ENCODE measurements at regions not wholly inside any gene's neighbourhood (a gene's known extent, or its start where the extent isn't known, plus 50 kb on each side); places are given as distances from the start of the nearest gene placed in this dataset.

- no peak for DNase-seq (ENCODE audit: low read depth)
These were observed 205.6 kb downstream of the GADD45G start for GRCh38 chr9:89810431-89810830.

- no peak for DNase-seq (ENCODE audit: low read depth)
These were observed 206.5 kb downstream of the GADD45G start for GRCh38 chr9:89811356-89811755.

- no peak for DNase-seq (ENCODE audit: low read depth)
These were observed 207.2 kb downstream of the GADD45G start for GRCh38 chr9:89811886-89812450.

- no peak for DNase-seq (ENCODE audit: low read depth)
These were observed 207.9 kb downstream of the GADD45G start for GRCh38 chr9:89812556-89813181.

GRCh38 chr9:89813482-89813881 is 208.7 kb downstream of the GADD45G start:
- DNase-seq (ENCODE audit: low read depth): no peak

- no peak for DNase-seq (ENCODE audit: low read depth)
These were observed 209.7 kb downstream of the GADD45G start for GRCh38 chr9:89814340-89815040.

- DNase-seq (ENCODE audit: low read depth): no peak
These were observed 210.5 kb downstream of the GADD45G start for GRCh38 chr9:89815061-89815902.

- DNase-seq (ENCODE audit: low read depth): no peak
These were observed 211.2 kb downstream of the GADD45G start for GRCh38 chr9:89815903-89816573.

GRCh38 chr9:89817151-89817950 is 212.5 kb downstream of the GADD45G start:
- no peak for DNase-seq (ENCODE audit: low read depth)

- no peak for DNase-seq (ENCODE audit: low read depth)
These were observed 215.5 kb downstream of the GADD45G start for GRCh38 chr9:89820337-89820736.

- no peak for DNase-seq (ENCODE audit: low read depth)
These were observed 216.3 kb downstream of the GADD45G start for GRCh38 chr9:89821081-89821480.

GRCh38 chr9:89822996-89823395 is 218.2 kb downstream of the GADD45G start:
- no peak for DNase-seq (ENCODE audit: low read depth)

- no peak for DNase-seq (ENCODE audit: low read depth)
These were observed 220.9 kb downstream of the GADD45G start for GRCh38 chr9:89825669-89826068.

- no peak for DNase-seq (ENCODE audit: low read depth)
These were observed 221.4 kb downstream of the GADD45G start for GRCh38 chr9:89826186-89826585.

- DNase-seq (ENCODE audit: low read depth): no peak
These were observed 224.5 kb downstream of the GADD45G start for GRCh38 chr9:89829346-89829745.

GRCh38 chr9:89835666-89836065 is 230.9 kb downstream of the GADD45G start:
- no peak for DNase-seq (ENCODE audit: low read depth)

- no peak for DNase-seq (ENCODE audit: low read depth)
These were observed 232.5 kb downstream of the GADD45G start for GRCh38 chr9:89837162-89837933.

GRCh38 chr9:89837934-89838310 is 233.1 kb downstream of the GADD45G start:
- DNase-seq (ENCODE audit: low read depth): no peak

- DNase-seq (ENCODE audit: low read depth): no peak
These were observed 233.8 kb downstream of the GADD45G start for GRCh38 chr9:89838621-89839020.

- DNase-seq (ENCODE audit: low read depth): no peak
These were observed 234.6 kb downstream of the GADD45G start for GRCh38 chr9:89839449-89839848.

All from ELR (cell line).